HCT116 (cell line): ENCODE measurements at regions not wholly inside any gene's neighbourhood (a gene's known extent, or its start where the extent isn't known, plus 50 kb on each side); places are given as distances from the start of the nearest gene placed in this dataset.
A peak's percentile ranks its signal among the peaks of the same experiment; 100 is the strongest.

Experiments
- ATAC-seq: fragments of 200-7000 bp; cut with Tn5 transposase; 2 replicates; pipeline ENCODE4 v1.9.1; 2020; ENCODE audit warnings: mild to moderate bottlenecking, moderate library complexity
- BruUV-seq: library from RNA; stranded (reverse); fragments of 400-500 nt; replicated peaks from 2 replicates; lab custom pipeline; 2021; lab: Mats Ljungman, UMichigan
- CTCF ChIA-PET: fragments of 300-600 bp; sonication (Branson Sonifier 250); formaldehyde crosslinking; loops from one replicate; lab custom pipeline; 2021; ENCODE audit warnings: antibody characterized with exemption; lab: Charles Lee
- POLR2A ChIA-PET: fragments of 300-600, 350-600 bp; sonication (Branson Sonifier 250); formaldehyde crosslinking; loops from one replicate; lab custom pipeline; 2021; ENCODE audit warnings: antibody characterized with exemption; lab: Charles Lee
- RAD21 ChIA-PET, 2 experiments: fragments of 300-600 bp; sonication (Branson Sonifier 250); formaldehyde crosslinking; loops; one replicate each; lab custom pipeline; 2023; ENCODE audit warnings: low total read pairs in 2 of 2; ENCODE audit not compliant: uncharacterized antibody in 2 of 2, unreplicated experiment in 2 of 2, low non-redundant PET in 1 of 2; lab: Charles Lee
- DNase-seq: peaks from one replicate; pipeline ENCODE4 v3.0.0-alpha.2; 2010; ENCODE audit warnings: low read depth, low spot score
- H2AFZ ChIP-seq: fragments of 200-600 bp; shearing (Covaris generic), sonication (generic); 2 replicates; pipeline ENCODE4 v1.6.1; 2017; ENCODE audit warnings: low read depth, mixed run types, mixed read lengths, antibody characterized with exemption, low read length; ENCODE audit not compliant: poor library complexity, severe bottlenecking
- H3K27ac ChIP-seq: 2 replicates; pipeline ENCODE4 v1.5.1; 2012; ENCODE audit warnings: low read depth, low read length
- H3K27me3 ChIP-seq: fragments of 200-600 bp; sonication (generic); 2 replicates; pipeline ENCODE4 v1.6.1; 2016; ENCODE audit warnings: mixed run types, low read length, mixed read lengths; ENCODE audit not compliant: insufficient read depth
- H3K36me3 ChIP-seq, 2 experiments: fragments of 200-500 bp in 1 of 2; fragments of 200-600 bp in 1 of 2; sonication (Bioruptor generic) in 1 of 2; sonication (generic) in 1 of 2; 2 replicates each; pipeline versions ENCODE4 v1.5.1 to v1.6.1; 2014 to 2016; ENCODE audit warnings: low read length in 2 of 2, inconsistent platforms in 1 of 2, mixed read lengths in 1 of 2, mixed run types in 1 of 2; ENCODE audit not compliant: insufficient read depth in 2 of 2, control insufficient read depth in 1 of 2
- H3K4me1 ChIP-seq, 2 experiments: fragments of 200-600 bp in 1 of 2; sonication (generic) in 1 of 2; 2 replicates each; pipeline versions ENCODE4 v1.5.1 to v1.6.1; 2012 to 2017; ENCODE audit warnings: low read length in 2 of 2, inconsistent platforms in 1 of 2, mild to moderate bottlenecking in 1 of 2, mixed read lengths in 1 of 2, mixed run types in 1 of 2, moderate library complexity in 1 of 2; ENCODE audit not compliant: insufficient read depth in 2 of 2, control insufficient read depth in 1 of 2
- H3K4me2 ChIP-seq: fragments of 200-600 bp; sonication (generic); 2 replicates; pipeline ENCODE4 v1.6.1; 2017; ENCODE audit warnings: mixed run types, low read length, mixed read lengths
- H3K4me3 ChIP-seq, 2 experiments: fragments of 200-600 bp in 1 of 2; sonication (generic) in 1 of 2; replicated peaks in 1 of 2; 2 replicates each; pipeline ENCODE4 v1.5.1; 2011 to 2016; ENCODE audit warnings: low read length in 2 of 2, control low read depth in 1 of 2, low read depth in 1 of 2, mild to moderate bottlenecking in 1 of 2, mixed read lengths in 1 of 2, mixed run types in 1 of 2
- H3K79me2 ChIP-seq: fragments of 200-600 bp; sonication (generic); 2 replicates; pipeline ENCODE4 v1.6.1; 2017; ENCODE audit warnings: mild to moderate bottlenecking, mixed run types, low read length, moderate library complexity, mixed read lengths; ENCODE audit not compliant: insufficient read depth
- H3K9ac ChIP-seq: fragments of 200-600 bp; sonication (generic); 2 replicates; pipeline ENCODE4 v1.6.1; 2016; ENCODE audit warnings: low read length, mixed read lengths
- H3K9me2 ChIP-seq: fragments of 200-600 bp; sonication (generic), shearing (Covaris generic); 2 replicates; pipeline ENCODE4 v1.6.1; 2017; ENCODE audit warnings: mixed run types, mild to moderate bottlenecking, moderate library complexity; ENCODE audit not compliant: insufficient read depth
- H3K9me3 ChIP-seq, 2 experiments: fragments of 200-500 bp in 1 of 2; fragments of 200-600 bp in 1 of 2; sonication (Bioruptor generic) in 1 of 2; sonication (generic) in 1 of 2; 2 replicates each; pipeline ENCODE4 v1.6.1; 2014 to 2017; ENCODE audit warnings: low read length in 2 of 2, mixed read lengths in 2 of 2, inconsistent platforms in 1 of 2, low read depth in 1 of 2, mild to moderate bottlenecking in 1 of 2, mixed run types in 1 of 2, moderate library complexity in 1 of 2; ENCODE audit not compliant: control insufficient read depth in 1 of 2, insufficient read depth in 1 of 2
- H4K20me1 ChIP-seq: fragments of 200-600 bp; sonication (generic), shearing (Covaris generic); 2 replicates; pipeline ENCODE4 v1.6.1; 2017; ENCODE audit warnings: mixed run types, mild to moderate bottlenecking, moderate library complexity; ENCODE audit not compliant: insufficient read depth
- ATF3 ChIP-seq: IDR thresholded peaks from 2 replicates; pipeline ENCODE4 v1.6.1; 2012
- CEBPB ChIP-seq: IDR thresholded peaks from 2 replicates; pipeline ENCODE4 v1.6.1; 2012; ENCODE audit warnings: low read depth
- ELF1 ChIP-seq: IDR thresholded peaks from 2 replicates; pipeline ENCODE4 v1.6.1; 2012; ENCODE audit warnings: low read depth, borderline replicate concordance
- FOSL1 ChIP-seq: IDR thresholded peaks from 2 replicates; pipeline ENCODE4 v1.6.1; 2012; ENCODE audit warnings: low read depth
- JUND ChIP-seq: IDR thresholded peaks from 2 replicates; pipeline ENCODE4 v1.6.1; 2012
- RAD21 ChIP-seq: IDR thresholded peaks from 2 replicates; pipeline ENCODE4 v1.6.1; 2012; ENCODE audit warnings: low read depth, mild to moderate bottlenecking
- ZBTB33 ChIP-seq: IDR thresholded peaks from 2 replicates; pipeline ENCODE4 v1.6.1; 2011; ENCODE audit warnings: mild to moderate bottlenecking, low read length, moderate library complexity; ENCODE audit not compliant: insufficient replicate concordance; ENCODE audit errors: extremely low read depth
- ZFX ChIP-seq: fragments of 450-650 bp; IDR thresholded peaks from 2 replicates; pipeline ENCODE4 v1.6.1; 2017
- ZNF274 ChIP-seq: fragments of 200-500 bp; sonication (Bioruptor generic); IDR thresholded peaks from 2 replicates; pipeline ENCODE4 v1.6.1; 2014; ENCODE audit warnings: mild to moderate bottlenecking, low read depth, low read length, inconsistent platforms
- intact Hi-C: fragments of 100-400 bp; cut with micrococcal nuclease; formaldehyde crosslinking; loops from 2 replicates; pipeline ENCODE4 v1.10.0; 2022
- TF ChIP-seq, protein P1 (sequence below): IDR thresholded peaks from 2 replicates; pipeline ENCODE4 v1.6.1; 2012

GRCh38 chr4:128737098-128737513 is 72.4 kb upstream of the JADE1 start:
- no peak for ATAC-seq
- no peak overlapping the region for H3K4me2 ChIP-seq
- intact Hi-C loops = no loop called here
- H4K20me1 ChIP-seq = no peaks in the 10 kb centered on the region
- no peak overlapping the region for H3K4me3 ChIP-seq
- H3K9ac ChIP-seq = no peak overlapping the region
- no peaks in the 10 kb centered on the region for H3K27me3 ChIP-seq
- no peaks in the 10 kb centered on the region for H3K9me2 ChIP-seq
- no peak for DNase-seq
- no peak overlapping the region for H3K27ac ChIP-seq
- ChIA-PET POLR2A (no interaction called here), CTCF (no interaction called here), RAD21 (no interaction called here)
- H3K9me3 ChIP-seq = no peaks in the 10 kb centered on the region
- H3K79me2 ChIP-seq = no peaks in the 10 kb centered on the region
- TF ChIP-seq JUND = no peak
- TF ChIP-seq, protein P1, sequence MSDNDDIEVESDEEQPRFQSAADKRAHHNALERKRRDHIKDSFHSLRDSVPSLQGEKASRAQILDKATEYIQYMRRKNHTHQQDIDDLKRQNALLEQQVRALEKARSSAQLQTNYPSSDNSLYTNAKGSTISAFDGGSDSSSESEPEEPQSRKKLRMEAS = no peak
- TF ChIP-seq ATF3 = no peak
- TF ChIP-seq CEBPB = no peak
- no peak for TF ChIP-seq RAD21
- no peak for TF ChIP-seq ELF1
- TF ChIP-seq ZBTB33 = no peak
- no peak for TF ChIP-seq ZNF274
- TF ChIP-seq FOSL1 = no peak
- TF ChIP-seq ZFX = no peak
- H2AFZ ChIP-seq = peak overlapping the region; percentile 19
- H3K4me1 ChIP-seq = no peaks in the 10 kb centered on the region
- H3K36me3 ChIP-seq = no peaks in the 10 kb centered on the region
- no TSS peak for BruUV-seq
